ENCODE measurements at regions not wholly inside any gene's neighbourhood (a gene's known extent, or its start where the extent isn't known, plus 50 kb on each side); places are given as distances from the start of the nearest gene placed in this dataset.

- no peak for TF ChIP-seq MAX (IDR thresholded peaks at IDR 0.05)
- TF ChIP-seq CTCF (CRISPR knock-in tag; IDR thresholded peaks at IDR 0.05): no peak
- TF ChIP-seq, protein P1, sequence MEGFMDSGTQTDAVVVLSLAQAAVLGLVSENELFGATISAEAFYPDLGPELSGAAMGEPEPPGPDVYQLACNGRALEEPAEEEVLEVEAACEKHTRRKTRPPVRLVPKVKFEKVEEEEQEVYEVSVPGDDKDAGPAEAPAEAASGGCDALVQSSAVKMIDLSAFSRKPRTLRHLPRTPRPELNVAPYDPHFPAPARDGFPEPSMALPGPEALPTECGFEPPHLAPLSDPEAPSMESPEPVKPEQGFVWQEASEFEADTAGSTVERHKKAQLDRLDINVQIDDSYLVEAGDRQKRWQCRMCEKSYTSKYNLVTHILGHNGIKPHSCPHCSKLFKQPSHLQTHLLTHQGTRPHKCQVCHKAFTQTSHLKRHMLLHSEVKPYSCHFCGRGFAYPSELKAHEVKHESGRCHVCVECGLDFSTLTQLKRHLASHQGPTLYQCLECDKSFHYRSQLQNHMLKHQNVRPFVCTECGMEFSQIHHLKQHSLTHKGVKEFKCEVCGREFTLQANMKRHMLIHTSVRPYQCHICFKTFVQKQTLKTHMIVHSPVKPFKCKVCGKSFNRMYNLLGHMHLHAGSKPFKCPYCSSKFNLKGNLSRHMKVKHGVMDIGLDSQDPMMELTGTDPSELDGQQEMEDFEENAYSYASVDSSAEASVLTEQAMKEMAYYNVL (CRISPR knock-in tag; IDR thresholded peaks at IDR 0.05; ENCODE audit: borderline replicate concordance): no peak
- no peak for TF ChIP-seq ZNF280B (CRISPR knock-in tag; IDR thresholded peaks at IDR 0.05; ENCODE audit: borderline replicate concordance)
- no peak for TF ChIP-seq GABPA (IDR thresholded peaks at IDR 0.05; ENCODE audit: low read depth, low read length)
- no peak for TF ChIP-seq GABPA (CRISPR knock-in tag; IDR thresholded peaks at IDR 0.05; ENCODE audit: low read depth)
- TF ChIP-seq SRF (IDR thresholded peaks at IDR 0.05; ENCODE audit: low read depth, low read length): no peak
- no peak for TF ChIP-seq TAF1 (CRISPR knock-in tag; IDR thresholded peaks at IDR 0.05)
- TF ChIP-seq NFE2L1 (CRISPR knock-in tag; IDR thresholded peaks at IDR 0.05; ENCODE audit: borderline replicate concordance): no peak
- no peak for TF ChIP-seq ZBTB21 (CRISPR knock-in tag; IDR thresholded peaks at IDR 0.05)
- TF ChIP-seq, protein P2, sequence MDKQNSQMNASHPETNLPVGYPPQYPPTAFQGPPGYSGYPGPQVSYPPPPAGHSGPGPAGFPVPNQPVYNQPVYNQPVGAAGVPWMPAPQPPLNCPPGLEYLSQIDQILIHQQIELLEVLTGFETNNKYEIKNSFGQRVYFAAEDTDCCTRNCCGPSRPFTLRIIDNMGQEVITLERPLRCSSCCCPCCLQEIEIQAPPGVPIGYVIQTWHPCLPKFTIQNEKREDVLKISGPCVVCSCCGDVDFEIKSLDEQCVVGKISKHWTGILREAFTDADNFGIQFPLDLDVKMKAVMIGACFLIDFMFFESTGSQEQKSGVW (CRISPR knock-in tag; IDR thresholded peaks at IDR 0.05; ENCODE audit: borderline replicate concordance): no peak
- TF ChIP-seq ATF3 (CRISPR knock-in tag; IDR thresholded peaks at IDR 0.05): no peak
- no peak for TF ChIP-seq ZNF281 (CRISPR knock-in tag; IDR thresholded peaks at IDR 0.05; ENCODE audit: borderline replicate concordance)
- no peak for TF ChIP-seq FOXP4 (CRISPR knock-in tag; IDR thresholded peaks at IDR 0.05)
These were observed 1509.7 kb upstream of the WWC1 start for GRCh38 chr5:166781737-166782136.
